OCI-LY7 (cell line): ENCODE measurements at regions not wholly inside any gene's neighbourhood (a gene's known extent, or its start where the extent isn't known, plus 50 kb on each side); places are given as distances from the start of the nearest gene placed in this dataset.

ENCODE experiments used
- CTCF ChIP-seq: fragments of 200-600 bp; sonication (generic); conservative IDR thresholded peaks from 2 replicates; pipeline ENCODE4 v1.5.1; 2014; ENCODE audit warnings: mild to moderate bottlenecking, antibody characterized with exemption, low read length, moderate library complexity, mixed read lengths
- EZH2phosphoT487 ChIP-seq: fragments of 200-600 bp; sonication (generic); IDR thresholded peaks from 2 replicates; pipeline ENCODE4 v1.6.1; 2018; ENCODE audit warnings: low read depth, borderline replicate concordance, mild to moderate bottlenecking, mixed run types, antibody characterized with exemption, low read length, moderate library complexity, mixed read lengths

GRCh38 chr3:144791034-144791433 is 819.4 kb downstream of the DIPK2A start:
- no peak for TF ChIP-seq CTCF
- TF ChIP-seq EZH2phosphoT487: no peak
